ENCODE measurements at regions not wholly inside any gene's neighbourhood (a gene's known extent, or its start where the extent isn't known, plus 50 kb on each side); places are given as distances from the start of the nearest gene placed in this dataset.

DNA sequence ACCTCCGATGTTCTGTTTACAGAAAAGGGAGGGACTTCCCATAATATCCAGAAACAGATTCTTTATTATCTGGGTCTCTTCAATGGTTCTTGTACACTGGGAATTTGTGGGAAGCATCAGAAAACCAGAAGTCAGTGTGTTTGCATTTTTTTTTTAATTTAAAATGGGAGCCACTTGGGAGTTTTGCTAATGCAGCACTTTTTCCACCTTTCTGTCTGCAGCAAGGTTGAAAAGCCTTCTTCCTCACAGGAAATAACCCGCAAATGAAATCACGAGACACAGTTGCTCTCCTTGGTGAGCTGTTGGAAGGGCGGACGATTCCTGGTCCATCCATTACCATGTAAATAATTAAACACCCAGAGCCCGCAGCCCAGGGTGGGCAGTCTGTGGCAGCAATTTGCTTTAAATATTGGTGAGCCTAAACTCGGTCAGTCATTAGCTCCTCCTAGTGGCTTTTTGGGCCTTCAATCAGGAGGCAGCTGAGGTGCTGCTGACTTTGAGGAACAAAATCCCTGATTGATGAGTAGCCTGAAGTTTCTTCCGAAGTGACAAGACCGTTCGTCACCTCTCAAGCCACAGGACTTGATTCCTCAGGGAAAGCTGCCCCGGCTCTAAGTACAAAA lies 471.5 kb downstream of the EPHA4 start:
- DNase-seq = no peak

DNA sequence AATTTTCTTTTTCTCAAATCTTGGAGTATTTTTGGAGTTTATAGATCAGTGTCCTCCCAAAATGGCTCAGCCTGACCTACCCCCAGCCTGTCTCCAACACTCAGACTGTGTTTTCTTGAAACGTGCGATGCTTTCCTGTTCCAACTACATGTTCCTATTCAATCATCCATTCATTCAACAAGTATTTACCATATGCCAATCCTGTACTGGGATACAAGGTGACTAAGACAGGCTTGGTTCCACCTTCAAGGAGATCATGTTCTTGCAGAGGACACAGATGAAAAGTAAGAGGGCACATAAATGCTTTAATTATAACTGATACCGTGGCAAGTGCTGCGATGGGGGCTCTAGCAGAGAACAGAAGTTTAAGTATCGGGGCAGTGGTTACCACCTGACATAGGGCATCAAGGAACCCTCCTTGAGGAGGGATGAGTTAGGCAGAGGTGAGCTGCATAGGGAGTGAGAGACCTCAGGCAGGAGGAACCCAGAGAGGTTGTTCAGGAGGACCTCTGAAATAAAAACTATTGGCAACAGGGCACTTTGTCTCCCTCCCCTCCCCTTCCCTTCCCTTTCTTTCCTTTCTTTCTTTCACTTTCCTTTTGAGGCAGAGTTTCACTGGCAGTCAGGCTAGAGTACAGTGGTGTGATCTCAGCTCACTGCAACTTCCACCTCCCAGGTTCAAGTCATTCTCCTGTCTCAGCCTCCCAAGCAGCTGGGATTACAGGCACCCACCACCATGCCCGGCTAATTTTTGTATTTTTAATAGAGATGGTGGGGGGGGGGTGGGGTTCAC lies 469.0 kb downstream of the EPHA4 start:
- DNase-seq = no peak

DNA sequence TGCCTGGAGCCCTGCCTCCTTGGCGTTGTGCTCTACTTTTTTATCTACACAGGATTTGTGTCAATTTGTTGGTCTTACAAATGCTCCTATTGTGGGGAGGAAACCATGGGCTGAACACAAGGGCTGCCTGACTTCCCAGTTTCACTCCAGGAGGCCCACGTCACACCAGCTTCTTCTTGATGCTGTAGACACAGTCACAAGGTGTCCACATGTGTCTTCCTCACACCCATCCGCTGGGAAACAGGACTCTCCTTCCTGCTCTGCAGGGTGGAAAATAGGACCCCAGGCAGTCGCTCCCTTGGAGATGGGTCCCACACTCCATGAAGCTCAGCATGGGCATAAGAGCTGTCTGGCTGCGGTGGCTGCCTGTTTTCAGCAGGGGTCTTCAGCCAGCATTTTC lies 468.2 kb downstream of the EPHA4 start:
- no peak for DNase-seq

DNA sequence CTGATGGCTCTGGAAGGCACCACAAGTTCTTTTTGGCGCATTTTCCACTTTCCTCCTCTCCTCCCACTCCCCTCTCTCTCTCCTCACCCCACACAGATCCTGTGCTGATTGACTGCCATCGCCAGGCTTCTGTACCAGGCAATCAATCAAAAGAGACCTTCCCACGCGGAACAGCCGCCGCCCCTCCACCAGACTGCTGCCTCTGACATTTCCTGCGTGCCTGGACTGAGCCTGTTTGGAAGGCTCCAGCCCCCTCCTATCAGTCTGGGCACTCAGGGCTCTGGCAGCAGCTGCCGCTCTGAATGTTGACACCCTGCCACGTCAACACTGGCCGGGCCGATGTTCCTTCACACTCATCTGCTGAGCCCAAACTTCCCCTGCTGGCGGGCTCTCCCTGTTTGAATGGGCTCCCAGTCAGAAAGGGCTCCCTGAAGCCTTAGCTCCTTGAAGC lies 467.7 kb downstream of the EPHA4 start:
- DNase-seq = no peak

DNA sequence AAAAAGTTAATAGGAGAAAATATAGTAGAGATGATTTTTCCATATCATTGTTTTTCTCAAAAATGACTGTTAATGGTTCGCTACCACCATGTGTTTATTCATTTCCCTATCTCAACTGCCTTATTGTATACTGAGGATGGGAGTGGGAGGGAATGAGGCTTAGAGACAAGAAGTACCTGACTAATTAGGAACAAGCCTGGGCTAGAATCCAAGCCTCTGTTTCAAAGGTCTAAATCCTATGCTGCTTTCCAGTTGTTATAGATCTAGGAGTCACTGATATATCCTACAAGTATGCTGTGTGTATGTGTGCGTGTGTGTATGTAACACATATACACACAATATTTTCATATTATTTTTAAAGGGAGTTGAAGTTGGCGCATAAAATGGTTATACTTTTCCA lies 465.9 kb downstream of the EPHA4 start:
- no peak for DNase-seq

DNA sequence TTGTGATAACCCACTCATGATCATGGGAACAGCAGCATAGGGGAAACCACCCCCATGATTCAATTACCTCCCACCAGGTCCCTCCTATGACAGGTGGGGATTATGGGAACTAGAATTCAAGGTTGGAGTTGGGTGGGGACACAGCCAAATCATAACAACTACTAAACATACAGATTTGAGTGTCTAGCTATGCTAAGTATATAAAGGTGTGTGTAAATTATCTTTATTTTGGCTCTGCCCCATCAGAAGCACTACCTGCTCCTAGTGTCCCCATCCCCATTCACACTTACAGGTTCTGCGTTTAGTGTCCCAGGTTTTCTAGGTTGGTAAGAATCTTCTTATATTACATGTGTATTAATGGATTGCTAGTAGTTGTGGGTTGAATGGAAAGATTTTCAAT lies 464.7 kb downstream of the EPHA4 start:
- DNase-seq = no peak

DNA sequence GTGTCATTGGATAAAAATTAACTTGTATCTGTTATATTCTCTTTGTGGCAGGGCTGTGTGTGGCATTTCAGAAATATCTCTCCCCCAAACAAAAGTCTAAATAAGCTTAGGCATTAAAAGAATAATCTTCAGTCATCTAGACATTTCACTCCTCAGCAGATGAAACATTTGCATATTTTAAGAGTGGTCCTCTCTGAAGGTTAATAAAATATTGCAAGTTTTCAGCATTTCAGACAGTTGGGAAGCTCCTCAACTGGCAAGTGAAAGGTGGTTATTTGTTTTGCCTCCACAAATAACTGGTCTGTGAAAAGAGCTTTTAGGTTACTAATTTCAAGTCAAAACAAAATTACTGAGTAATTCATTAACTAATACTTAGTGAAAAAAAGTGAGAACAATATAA lies 462.6 kb downstream of the EPHA4 start:
- no peak for DNase-seq

DNA sequence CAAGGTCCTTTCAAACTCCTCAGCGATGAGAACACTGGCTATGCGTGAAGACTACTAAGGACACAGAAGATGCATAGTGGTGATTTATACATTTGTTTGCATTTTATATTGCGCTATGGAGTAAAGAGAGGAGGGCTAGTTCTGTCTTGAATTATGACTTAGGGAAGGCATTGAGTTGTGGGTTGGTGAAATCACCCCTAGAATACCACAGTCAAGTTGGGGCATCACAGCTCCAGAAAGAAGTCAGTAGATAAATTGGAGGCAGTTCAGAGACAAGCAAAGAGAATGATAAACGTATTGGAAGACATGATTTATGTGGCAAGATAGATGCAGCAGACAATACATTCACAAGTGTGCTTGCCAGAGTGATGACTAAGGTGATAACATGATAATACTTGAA lies 460.4 kb downstream of the EPHA4 start:
- DNase-seq = no peak

DNA sequence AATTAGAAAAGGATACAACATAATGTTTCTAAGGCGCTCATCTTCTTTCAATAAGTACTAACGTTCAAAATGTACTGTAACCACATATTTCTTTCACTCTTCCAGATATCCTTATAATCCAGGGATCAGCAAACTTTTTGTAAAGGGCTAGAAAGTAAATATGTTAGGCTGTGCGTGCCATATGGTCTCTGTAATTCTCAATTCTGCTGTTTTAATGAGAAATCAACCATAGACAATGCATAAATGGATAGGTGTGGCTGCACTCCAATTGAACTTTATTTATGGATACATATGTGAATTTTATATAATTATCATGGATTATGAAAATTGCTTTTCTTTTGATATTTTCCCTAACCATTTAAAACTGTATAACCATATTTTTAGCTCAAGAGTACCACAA lies 459.4 kb downstream of the EPHA4 start:
- no peak for DNase-seq

DNA sequence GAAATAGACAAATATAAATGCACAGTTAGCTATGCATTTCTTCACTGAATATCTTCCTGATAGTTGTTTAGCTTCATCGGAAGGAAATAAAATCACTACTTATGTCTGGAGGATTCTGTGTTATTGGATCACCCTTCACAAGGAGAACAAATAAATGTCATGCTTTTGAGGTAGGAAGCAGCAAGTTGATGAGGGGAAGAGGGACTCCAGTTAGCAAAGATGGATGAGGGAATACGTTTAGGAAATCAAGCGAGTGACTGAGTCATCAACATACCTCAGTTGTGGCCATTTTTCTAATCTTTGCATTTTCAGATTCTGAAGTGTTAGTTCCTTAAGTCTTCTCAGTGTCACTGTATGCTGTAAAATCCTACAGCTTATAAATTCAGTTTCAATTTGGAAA lies 456.2 kb downstream of the EPHA4 start:
- no peak for DNase-seq

DNA sequence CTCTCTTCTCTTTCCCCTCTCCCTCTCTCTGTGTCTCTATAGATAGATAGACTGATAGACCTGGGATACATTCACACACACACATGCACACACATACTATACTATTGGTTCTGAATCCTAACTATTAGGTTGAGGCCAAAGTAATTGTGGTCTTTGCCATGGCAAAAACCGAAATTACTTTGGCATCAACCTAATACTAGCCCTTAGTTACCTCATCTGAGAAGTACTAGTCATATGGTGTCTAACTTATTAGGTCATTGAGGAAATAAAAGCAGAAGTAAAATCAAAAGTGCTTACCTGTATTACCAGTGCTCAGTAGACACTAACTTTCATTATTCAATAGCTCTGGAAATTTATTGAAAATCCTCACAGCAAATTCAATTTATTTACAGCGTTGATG lies 451.5 kb downstream of the EPHA4 start:
- no peak for DNase-seq

DNA sequence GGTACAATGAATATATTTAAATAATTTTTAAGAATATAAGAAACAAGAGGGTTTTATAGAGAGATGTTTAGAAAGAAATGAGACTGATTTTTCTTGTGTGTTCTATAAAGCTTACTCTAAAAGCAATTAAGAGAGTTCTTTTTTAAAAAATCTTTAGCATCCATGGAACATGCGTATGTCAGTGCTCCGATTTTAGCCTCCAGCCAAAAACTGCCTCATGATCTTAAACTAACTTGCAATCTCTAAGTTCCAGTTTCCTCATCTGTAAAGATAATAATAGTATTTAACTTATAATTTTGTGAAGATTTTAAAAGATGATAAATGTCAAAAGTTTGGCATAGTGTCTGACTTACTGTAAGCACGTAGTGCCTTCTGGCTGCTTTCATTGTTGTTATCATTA lies 448.7 kb downstream of the EPHA4 start:
- no peak for DNase-seq

DNA sequence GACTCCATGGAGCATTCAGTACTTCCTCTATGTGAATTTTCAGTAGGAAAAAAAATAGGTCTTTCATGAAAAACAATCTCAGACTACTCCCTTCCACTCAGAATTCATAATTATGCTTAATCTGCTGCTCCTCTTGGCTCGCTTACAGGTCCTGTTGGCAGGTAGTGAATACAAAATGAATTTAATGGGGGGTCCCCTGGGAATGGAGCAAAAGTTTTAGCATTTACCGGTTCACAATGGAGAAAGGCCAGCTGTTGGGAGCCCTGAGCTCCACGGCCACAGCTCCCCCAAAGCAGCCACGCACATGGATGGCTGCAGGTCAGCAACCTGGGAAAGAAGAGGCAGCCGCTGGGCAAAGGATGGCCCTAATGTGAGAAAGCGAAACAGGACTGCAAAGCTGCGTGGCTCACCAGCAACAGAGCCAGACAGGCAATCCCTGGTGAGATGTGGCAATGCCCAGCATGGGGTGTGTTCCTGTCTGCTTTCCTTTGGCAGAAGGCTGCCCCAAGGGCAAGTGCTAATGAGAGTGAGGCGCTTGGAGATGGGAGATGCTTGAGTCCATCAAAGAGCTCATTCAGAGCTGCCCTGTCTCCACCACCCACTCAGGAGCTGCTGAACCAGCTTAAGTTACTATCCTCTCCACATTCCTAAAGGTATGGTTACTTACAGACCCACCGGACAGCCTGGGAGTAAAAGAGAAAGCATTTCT lies 447.4 kb downstream of the EPHA4 start:
- no peak for DNase-seq

DNA sequence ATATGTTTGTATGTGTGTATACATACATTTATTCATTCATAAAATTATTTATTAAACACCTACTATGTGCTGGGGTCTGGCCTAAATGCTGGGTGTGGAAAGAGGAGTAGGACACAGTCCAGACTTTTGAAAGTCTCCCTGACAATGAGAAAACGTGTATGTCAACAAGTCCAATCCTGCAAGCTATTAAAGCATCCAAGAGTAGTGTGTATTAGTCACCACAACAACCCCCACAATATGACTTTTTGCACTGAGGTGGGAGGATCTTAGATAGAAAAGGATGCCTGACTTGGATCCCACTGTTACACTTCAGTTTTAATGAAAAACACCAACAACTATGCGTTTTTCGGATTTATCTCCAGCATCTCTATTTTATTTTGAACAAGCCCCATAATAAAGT lies 446.4 kb downstream of the EPHA4 start:
- DNase-seq = no peak

DNA sequence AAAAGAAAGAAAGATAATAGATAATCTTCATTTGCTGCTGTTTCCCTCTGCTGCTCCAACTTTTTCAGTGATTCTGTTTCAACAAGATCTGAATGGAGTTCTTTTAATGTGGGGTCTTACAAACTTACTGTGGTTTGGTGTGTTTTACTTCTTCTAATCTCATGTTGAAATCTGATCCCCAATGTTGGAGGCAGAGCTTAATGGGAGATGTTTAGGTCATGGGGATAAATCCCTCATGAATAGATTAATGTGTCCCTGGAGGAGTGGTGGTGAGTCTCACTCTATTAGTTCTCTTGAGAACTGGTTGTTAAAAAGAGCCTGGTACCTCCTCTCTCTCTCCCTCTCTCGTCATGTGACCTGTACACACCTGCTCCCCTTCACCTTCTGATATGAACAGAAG lies 442.4 kb downstream of the EPHA4 start:
- no peak for DNase-seq

DNA sequence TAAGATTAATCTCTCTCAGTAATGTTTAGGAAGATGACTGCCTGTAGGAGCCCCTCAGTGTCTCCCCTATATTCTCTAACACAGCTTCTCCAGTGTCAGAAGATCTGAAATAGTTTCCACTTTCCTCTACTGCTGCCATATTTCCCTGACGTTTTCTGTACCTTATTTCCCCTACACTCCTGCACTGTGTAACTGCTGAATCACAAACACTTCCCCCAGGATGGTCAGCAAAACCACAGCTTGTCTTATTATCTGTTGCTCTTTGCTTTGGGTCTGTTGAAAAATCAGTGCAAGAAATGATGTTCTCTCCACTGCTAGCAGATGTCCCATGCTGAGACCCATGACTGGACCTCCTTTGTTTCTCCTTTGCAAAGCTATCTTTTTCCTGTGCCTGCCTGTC lies 441.7 kb downstream of the EPHA4 start:
- DNase-seq = no peak

DNA sequence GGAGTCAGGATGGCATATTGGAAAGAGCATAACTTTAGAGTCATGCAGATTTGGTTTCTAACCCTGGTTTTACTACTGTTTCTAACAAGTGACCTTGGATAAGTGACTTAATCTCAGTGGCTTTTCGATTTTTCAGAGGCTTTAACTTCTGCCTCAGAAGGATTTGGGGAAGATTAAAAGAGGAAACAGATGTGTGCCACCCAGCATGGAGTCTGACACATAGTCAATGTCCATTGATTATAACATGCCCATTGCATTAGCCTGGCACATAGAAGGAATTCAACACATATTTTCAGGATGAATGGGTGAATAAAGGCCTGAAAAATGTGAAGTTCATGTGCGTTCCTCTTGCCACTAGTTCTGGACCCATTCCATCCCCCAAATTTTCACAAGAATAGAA lies 438.2 kb downstream of the EPHA4 start:
- DNase-seq = no peak

DNA sequence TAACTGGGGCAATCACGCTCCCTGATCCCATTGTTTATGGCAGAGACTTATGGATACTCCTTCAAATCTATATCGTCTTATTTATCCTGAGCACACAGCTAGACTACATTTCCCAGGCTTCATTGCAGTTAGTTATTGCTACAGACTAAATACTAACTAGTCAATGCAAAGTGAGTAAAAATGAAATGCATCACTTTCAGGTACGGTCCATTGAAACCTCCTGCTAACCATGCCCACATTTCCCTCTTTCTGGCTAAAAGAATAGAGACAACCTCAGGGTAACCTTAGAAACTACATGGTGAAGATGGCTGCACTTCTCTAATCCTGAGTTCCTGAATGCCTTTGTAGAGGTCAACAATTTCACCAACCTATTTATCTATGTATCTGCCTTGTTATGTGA lies 437.4 kb downstream of the EPHA4 start:
- no peak for DNase-seq

DNA sequence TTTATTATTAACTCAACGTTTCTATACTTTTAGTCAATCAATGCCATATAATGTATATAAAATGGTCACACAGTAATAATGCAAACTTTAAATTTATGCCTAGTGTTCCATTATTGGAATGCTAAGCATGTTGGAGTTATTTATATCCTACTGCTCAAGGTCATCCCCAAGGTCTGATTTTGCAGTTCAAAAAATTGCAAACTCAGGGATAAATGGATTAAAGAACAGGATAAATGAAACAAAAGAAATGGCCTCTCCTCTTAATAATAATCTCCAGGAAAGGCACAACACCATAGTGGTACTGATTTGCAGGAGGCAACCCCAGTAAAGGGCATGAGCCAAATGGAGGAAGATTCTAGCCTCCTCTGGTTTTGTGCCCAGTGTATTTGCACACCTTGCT lies 436.4 kb downstream of the EPHA4 start:
- no peak for DNase-seq

DNA sequence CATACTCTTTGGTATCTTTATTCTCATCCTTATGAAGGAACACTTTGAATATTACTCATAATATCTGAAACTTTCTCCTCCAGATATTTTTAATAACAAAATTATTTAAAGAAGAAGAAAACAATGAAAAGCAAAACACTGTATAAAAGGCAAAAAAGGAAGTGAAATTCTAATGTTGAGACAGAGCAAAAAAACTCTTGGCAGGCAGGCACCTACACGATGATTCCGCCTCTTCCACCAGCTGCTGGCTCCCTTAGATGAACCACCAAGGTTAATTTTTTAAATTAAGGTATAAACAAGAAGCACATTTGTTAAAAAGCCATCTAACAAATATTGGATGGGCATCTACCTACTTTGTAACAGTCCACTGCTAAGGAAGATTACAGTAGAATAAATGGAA lies 434.7 kb downstream of the EPHA4 start:
- DNase-seq = no peak

DNA sequence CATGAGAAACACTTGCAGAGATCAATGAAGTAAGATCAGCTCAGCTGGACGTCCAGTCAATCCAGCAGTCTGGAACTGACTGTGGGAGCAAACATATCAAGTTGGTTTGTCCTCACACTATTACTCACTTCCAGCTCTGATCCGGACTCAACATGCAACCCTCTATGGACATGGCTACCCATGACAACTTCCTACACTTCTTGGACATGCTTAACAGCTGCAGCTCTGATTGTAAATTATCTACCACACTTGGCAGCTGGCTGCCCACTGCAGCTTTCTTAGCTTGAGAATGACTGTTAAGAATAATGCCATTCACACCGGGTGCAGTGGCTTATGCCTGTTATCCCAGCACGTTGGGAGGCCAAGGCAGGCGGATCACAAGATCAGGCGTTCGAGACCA lies 429.8 kb downstream of the EPHA4 start:
- no peak for DNase-seq

DNA sequence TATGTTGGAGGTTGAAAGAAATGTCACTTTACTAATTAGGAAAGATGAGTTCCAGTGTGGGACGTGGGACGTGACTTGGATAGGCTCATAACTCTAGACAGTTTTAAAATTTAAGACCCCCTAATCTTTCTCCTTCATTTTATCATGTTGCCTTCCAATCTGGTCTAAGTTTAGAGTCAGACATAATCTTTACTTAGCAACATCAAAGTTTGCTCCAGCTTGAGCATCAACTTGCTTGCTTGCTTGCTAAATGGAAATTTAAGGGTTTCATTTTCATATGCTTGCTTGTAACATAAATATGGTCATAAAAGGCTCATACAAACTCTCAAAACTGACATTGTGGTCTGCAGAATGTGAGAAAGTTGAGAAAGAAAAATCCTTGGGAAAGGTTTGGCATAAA lies 428.9 kb downstream of the EPHA4 start:
- DNase-seq = no peak

DNA sequence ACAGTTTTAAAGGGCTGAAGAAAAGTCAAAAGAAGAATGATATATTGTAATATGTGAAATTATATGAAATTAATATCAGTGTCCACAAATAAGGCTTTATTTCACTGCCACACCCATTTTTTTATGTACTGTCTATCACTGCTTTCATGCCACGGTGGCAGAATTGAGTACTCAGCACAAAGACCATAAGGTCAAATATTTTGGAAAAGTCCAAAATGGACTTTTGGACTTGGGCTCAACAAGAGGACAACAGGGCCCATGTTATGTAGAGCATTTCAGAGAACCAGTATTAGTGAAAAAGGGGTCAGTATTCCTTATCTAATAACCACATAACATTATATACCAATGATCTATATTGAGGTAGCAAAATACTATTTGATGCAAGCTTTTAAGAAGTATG lies 427.2 kb downstream of the EPHA4 start:
- no peak for DNase-seq

Data from renal pelvis (tissue), 1 donor.